H9 (cell line): ENCODE measurements at regions not wholly inside any gene's neighbourhood (a gene's known extent, or its start where the extent isn't known, plus 50 kb on each side); places are given as distances from the start of the nearest gene placed in this dataset.
"Not testable (repeated sequence)": the region's sequence is repeated elsewhere in the genome, so short reads cannot be mapped to it uniquely, and the experiment has no call there.

Experiments used
- DNase-seq: peaks from one replicate; pipeline ENCODE4 v3.0.0-alpha.2; 2017
- H2AFZ ChIP-seq: one replicate; pipeline ENCODE4 v1.6.1; 2013; ENCODE audit warnings: mild to moderate bottlenecking, low read length, control low read depth, moderate library complexity
- H2AK5ac ChIP-seq: 2 replicates; pipeline ENCODE4 v1.6.1; 2013; ENCODE audit warnings: low read length, control low read depth, mixed read lengths; ENCODE audit not compliant: insufficient read length
- H2BK120ac ChIP-seq: one replicate; pipeline ENCODE4 v1.6.1; 2013; ENCODE audit warnings: low read depth, mild to moderate bottlenecking, low read length, control low read depth, inconsistent platforms; ENCODE audit not compliant: poor library complexity, severe bottlenecking
- H2BK12ac ChIP-seq: 2 replicates; pipeline ENCODE4 v1.6.1; 2013; ENCODE audit warnings: low read length, control low read depth, mixed read lengths, low read depth; ENCODE audit not compliant: insufficient read length
- H2BK15ac ChIP-seq: 2 replicates; pipeline ENCODE4 v1.6.1; 2013; ENCODE audit warnings: low read depth, low read length, control low read depth
- H2BK20ac ChIP-seq: one replicate; pipeline ENCODE4 v1.6.1; 2013; ENCODE audit warnings: low read depth, mild to moderate bottlenecking, low read length, control low read depth, inconsistent platforms; ENCODE audit not compliant: poor library complexity, severe bottlenecking
- H2BK5ac ChIP-seq: 2 replicates; pipeline ENCODE4 v1.6.1; 2013; ENCODE audit warnings: low read length, control low read depth, mixed read lengths; ENCODE audit not compliant: insufficient read length
- H3K14ac ChIP-seq: 2 replicates; pipeline ENCODE4 v1.6.1; 2013; ENCODE audit warnings: low read length, control low read depth; ENCODE audit not compliant: insufficient read depth
- H3K18ac ChIP-seq: 2 replicates; pipeline ENCODE4 v1.6.1; 2013; ENCODE audit warnings: low read depth, mild to moderate bottlenecking, mixed read lengths, low read length, control low read depth; ENCODE audit not compliant: insufficient read length
- H3K23ac ChIP-seq: 2 replicates; pipeline ENCODE4 v1.6.1; 2013; ENCODE audit warnings: low read length, control low read depth, mixed read lengths, low read depth; ENCODE audit not compliant: insufficient read length
- H3K23me2 ChIP-seq: 2 replicates; pipeline ENCODE4 v1.6.1; 2013; ENCODE audit warnings: low read depth, mild to moderate bottlenecking, mixed read lengths, low read length, control low read depth; ENCODE audit not compliant: insufficient read length, poor library complexity, severe bottlenecking
- H3K27ac ChIP-seq: 2 replicates; pipeline ENCODE4 v1.5.1; 2013; ENCODE audit warnings: low read length, control low read depth, mixed read lengths, low read depth; ENCODE audit not compliant: insufficient read length
- H3K27me3 ChIP-seq: 2 replicates; pipeline ENCODE4 v1.6.1; 2013; ENCODE audit warnings: low read length, control low read depth, inconsistent platforms; ENCODE audit not compliant: insufficient read depth
- H3K4ac ChIP-seq: 2 replicates; pipeline ENCODE4 v1.6.1; 2013; ENCODE audit warnings: low read depth, mild to moderate bottlenecking, control low read depth, inconsistent platforms, low read length, moderate library complexity
- H3K4me1 ChIP-seq: 2 replicates; pipeline ENCODE4 v1.6.1; 2013; ENCODE audit warnings: low read length, control low read depth, inconsistent platforms; ENCODE audit not compliant: insufficient read depth
- H3K4me2 ChIP-seq: 2 replicates; pipeline ENCODE4 v1.6.1; 2013; ENCODE audit warnings: low read length, control low read depth, mixed read lengths; ENCODE audit not compliant: insufficient read length, insufficient read depth
- H3K56ac ChIP-seq: 2 replicates; pipeline ENCODE4 v1.6.1; 2013; ENCODE audit warnings: low read depth, mild to moderate bottlenecking, mixed read lengths, low read length, control low read depth; ENCODE audit not compliant: insufficient read length
- H3K79me1 ChIP-seq: 2 replicates; pipeline ENCODE4 v1.6.1; 2013; ENCODE audit warnings: low read depth, mild to moderate bottlenecking, moderate library complexity, low read length, control low read depth, inconsistent platforms; ENCODE audit not compliant: insufficient read depth, poor library complexity, severe bottlenecking
- H3K79me2 ChIP-seq: 2 replicates; pipeline ENCODE4 v1.6.1; 2013; ENCODE audit warnings: low read length, control low read depth, inconsistent platforms; ENCODE audit not compliant: insufficient read depth
- H3K9ac ChIP-seq: 2 replicates; pipeline ENCODE4 v1.6.1; 2013; ENCODE audit warnings: low read length, control low read depth, mixed read lengths; ENCODE audit not compliant: insufficient read length; ENCODE audit errors: extremely low read depth
- H3K9me3 ChIP-seq: one replicate; pipeline ENCODE4 v1.6.1; 2013; ENCODE audit warnings: low read depth, low read length, inconsistent platforms; ENCODE audit not compliant: control insufficient read depth
- H3T11ph ChIP-seq: one replicate; pipeline ENCODE4 v1.6.1; 2013; ENCODE audit warnings: mild to moderate bottlenecking, low read length, control low read depth, inconsistent platforms
- H4K20me1 ChIP-seq: one replicate; pipeline ENCODE4 v1.6.1; 2013; ENCODE audit not compliant: control insufficient read depth, insufficient read length, insufficient read depth
- H4K5ac ChIP-seq: 2 replicates; pipeline ENCODE4 v1.6.1; 2013; ENCODE audit warnings: low read depth, mild to moderate bottlenecking, mixed read lengths, low read length, control low read depth; ENCODE audit not compliant: insufficient read length
- H4K8ac ChIP-seq: replicated peaks from 2 replicates; pipeline ENCODE4 v1.6.1; 2013; ENCODE audit warnings: low read length, control low read depth, mixed read lengths, low read depth; ENCODE audit not compliant: insufficient read length
- H4K91ac ChIP-seq: 2 replicates; pipeline ENCODE4 v1.6.1; 2013; ENCODE audit warnings: low read depth, mild to moderate bottlenecking, moderate library complexity, mixed read lengths, low read length, control low read depth; ENCODE audit not compliant: insufficient read length
- H3K27ac Mint-ChIP-seq, 3 experiments: 2 replicates in 2 of 3; 3 replicates in 1 of 3; pipeline ENCODE4 v1.8.0; 2020 to 2021; ENCODE audit warnings: mixed read lengths in 3 of 3, mild to moderate bottlenecking in 1 of 3, moderate library complexity in 1 of 3
- H3K27me3 Mint-ChIP-seq: 2 replicates; pipeline ENCODE4 v1.8.0; 2021; ENCODE audit warnings: low read depth, mild to moderate bottlenecking, moderate library complexity, mixed read lengths
- H3K36me3 Mint-ChIP-seq, 3 experiments: 2 replicates in 2 of 3; 3 replicates in 1 of 3; pipeline ENCODE4 v1.8.0; 2020 to 2021; ENCODE audit warnings: low read depth in 3 of 3, mixed read lengths in 3 of 3; ENCODE audit not compliant: insufficient read depth in 1 of 3
- H3K4me1 Mint-ChIP-seq, 2 experiments: 2 replicates each; pipeline ENCODE4 v1.8.0; 2020; ENCODE audit warnings: mixed read lengths in 2 of 2
- H3K4me3 Mint-ChIP-seq, 2 experiments: 2 replicates in 1 of 2; 3 replicates in 1 of 2; pipeline ENCODE4 v1.8.0; 2020 to 2021; ENCODE audit warnings: mild to moderate bottlenecking in 2 of 2, mixed read lengths in 2 of 2, moderate library complexity in 1 of 2
- H3K9me3 Mint-ChIP-seq, 2 experiments: 2 replicates in 1 of 2; 3 replicates in 1 of 2; pipeline ENCODE4 v1.8.0; 2020; ENCODE audit warnings: mild to moderate bottlenecking in 2 of 2, mixed read lengths in 2 of 2, moderate library complexity in 1 of 2
- WGBS: extraction: QIAGEN DNeasy Blood & Tissue Kit; methylation state at CpG from one replicate; pipeline ENCODE4 v1.1.7; 2013; ENCODE audit warnings: missing lambda C conversion rate, low lambda C conversion rate, mixed read lengths; ENCODE audit not compliant: insufficient read length; ENCODE audit errors: extremely low coverage; 5-methylcytosine and 5-hydroxymethylcytosine counted together

DNA sequence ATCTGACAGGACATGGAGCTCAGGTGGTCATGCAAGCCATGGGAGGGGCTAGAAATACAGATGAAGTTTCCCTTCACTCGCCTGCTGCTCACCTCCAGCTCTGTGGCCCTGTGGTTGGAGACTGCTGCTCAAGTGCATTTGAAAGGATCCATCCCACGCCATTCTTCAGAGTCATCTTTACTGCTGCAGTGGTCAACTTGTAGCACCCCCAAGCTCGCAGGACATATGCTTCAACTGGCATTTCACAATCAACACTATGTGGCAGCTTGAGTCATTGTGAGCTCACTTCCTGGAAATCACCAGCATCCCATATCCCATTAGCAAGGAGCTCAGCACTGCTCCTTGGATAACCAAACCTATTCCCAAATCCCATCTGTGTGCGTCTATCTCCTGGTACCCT is 116.2 kb upstream of the TP53BP2 start:
- not testable (repeated sequence) for DNase-seq, H3K56ac ChIP-seq, H2BK15ac ChIP-seq, H2AK5ac ChIP-seq, H3K4ac ChIP-seq, H3K79me2 ChIP-seq, H2BK120ac ChIP-seq, H3K79me1 ChIP-seq, H3K27ac Mint-ChIP-seq, H4K8ac ChIP-seq, H3K4me2 ChIP-seq, H3K27ac ChIP-seq, H3K27me3 Mint-ChIP-seq, H2BK12ac ChIP-seq, H3K23me2 ChIP-seq, H3K9me3 Mint-ChIP-seq, H3K4me3 Mint-ChIP-seq, H2AFZ ChIP-seq, H3K18ac ChIP-seq, H4K20me1 ChIP-seq, H3K4me1 ChIP-seq, H2BK5ac ChIP-seq, H3K9me3 ChIP-seq, H3K9ac ChIP-seq, H3T11ph ChIP-seq, H3K27me3 ChIP-seq, H3K36me3 Mint-ChIP-seq, H4K5ac ChIP-seq, H3K4me1 Mint-ChIP-seq, H2BK20ac ChIP-seq, H3K14ac ChIP-seq, H4K91ac ChIP-seq, H3K23ac ChIP-seq
- WGBS = no CpG with 5 or more reads among the region's 4 CpGs

DNA sequence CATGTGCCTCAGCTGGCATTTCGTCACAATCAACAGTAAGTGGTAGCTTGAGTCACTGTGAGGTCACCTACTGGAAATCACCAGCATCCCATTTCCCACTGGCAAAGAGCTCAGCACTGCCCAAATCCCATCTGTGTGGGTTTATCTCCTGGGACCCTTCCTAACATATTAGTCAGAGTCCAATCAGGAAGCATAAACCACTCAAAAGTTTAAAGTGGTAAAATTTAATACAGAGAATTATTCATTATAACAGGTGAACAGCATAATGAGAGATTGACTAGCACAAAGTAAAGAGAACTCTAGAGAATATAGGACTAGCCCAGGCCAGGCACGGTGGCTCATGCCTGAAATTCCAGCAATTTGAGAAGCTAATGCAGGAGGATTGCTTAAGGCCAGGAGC is 107.1 kb upstream of the TP53BP2 start:
- WGBS = no CpG with 5 or more reads among the region's 2 CpGs
- not testable (repeated sequence) for H3K9me3 Mint-ChIP-seq

More for the DNA sequence above, 107.1 kb upstream of the TP53BP2 start:
- DNase-seq, H3K79me2 ChIP-seq, H2AK5ac ChIP-seq, H4K8ac ChIP-seq, H3K4me2 ChIP-seq, H3K4me3 Mint-ChIP-seq, H2BK120ac ChIP-seq, H3K9ac ChIP-seq, H3K27me3 ChIP-seq, H3K18ac ChIP-seq, H2BK12ac ChIP-seq, H3K23me2 ChIP-seq, H4K20me1 ChIP-seq, H3K27ac ChIP-seq, H4K91ac ChIP-seq, H4K5ac ChIP-seq, H3K9me3 ChIP-seq, H3K23ac ChIP-seq, H3T11ph ChIP-seq, H2BK15ac ChIP-seq, H2AFZ ChIP-seq, H3K79me1 ChIP-seq, H3K4ac ChIP-seq, H3K36me3 Mint-ChIP-seq, H3K27ac Mint-ChIP-seq, H3K4me1 ChIP-seq, H3K56ac ChIP-seq, H3K27me3 Mint-ChIP-seq, H2BK5ac ChIP-seq, H3K14ac ChIP-seq, H2BK20ac ChIP-seq, H3K4me1 Mint-ChIP-seq: not testable (repeated sequence)
